ENCODE measurements at regions not wholly inside any gene's neighbourhood (a gene's known extent, or its start where the extent isn't known, plus 50 kb on each side); places are given as distances from the start of the nearest gene placed in this dataset.

GRCh38 chr3:154018100-154018696 lies 103.0 kb upstream of the ARHGEF26 start:
- WGBS, 2 donors: 38% methylated on average over 3 of the region's 3 CpGs
- no peak overlapping the region for H3K4me3 ChIP-seq
- H3K9me3 ChIP-seq: no peaks in the 10 kb centered on the region
- no peaks in the 10 kb centered on the region for H3K36me3 ChIP-seq (replicated peaks in 1 of 2; ENCODE audit: insufficient read depth in 1 of 2, low read depth in 2 of 2)
- ATAC-seq: no peak
- peak in 2 of 4 donors; percentile 11 to 13 for DNase-seq
- H3K27ac ChIP-seq: no peak overlapping the region
- no peak for TF ChIP-seq POLR2A (IDR thresholded peaks at IDR 0.05)
- TF ChIP-seq, protein P1, sequence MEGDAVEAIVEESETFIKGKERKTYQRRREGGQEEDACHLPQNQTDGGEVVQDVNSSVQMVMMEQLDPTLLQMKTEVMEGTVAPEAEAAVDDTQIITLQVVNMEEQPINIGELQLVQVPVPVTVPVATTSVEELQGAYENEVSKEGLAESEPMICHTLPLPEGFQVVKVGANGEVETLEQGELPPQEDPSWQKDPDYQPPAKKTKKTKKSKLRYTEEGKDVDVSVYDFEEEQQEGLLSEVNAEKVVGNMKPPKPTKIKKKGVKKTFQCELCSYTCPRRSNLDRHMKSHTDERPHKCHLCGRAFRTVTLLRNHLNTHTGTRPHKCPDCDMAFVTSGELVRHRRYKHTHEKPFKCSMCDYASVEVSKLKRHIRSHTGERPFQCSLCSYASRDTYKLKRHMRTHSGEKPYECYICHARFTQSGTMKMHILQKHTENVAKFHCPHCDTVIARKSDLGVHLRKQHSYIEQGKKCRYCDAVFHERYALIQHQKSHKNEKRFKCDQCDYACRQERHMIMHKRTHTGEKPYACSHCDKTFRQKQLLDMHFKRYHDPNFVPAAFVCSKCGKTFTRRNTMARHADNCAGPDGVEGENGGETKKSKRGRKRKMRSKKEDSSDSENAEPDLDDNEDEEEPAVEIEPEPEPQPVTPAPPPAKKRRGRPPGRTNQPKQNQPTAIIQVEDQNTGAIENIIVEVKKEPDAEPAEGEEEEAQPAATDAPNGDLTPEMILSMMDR (IDR thresholded peaks at IDR 0.05): peak in 2 of 7 experiments; percentile 11
- peaks cover 7% of the 10 kb centered on the region for H3K4me1 ChIP-seq
- H3K27me3 ChIP-seq: no peaks in the 10 kb centered on the region
- intact Hi-C loops (cut with DNase I): no loop called here

DNA sequence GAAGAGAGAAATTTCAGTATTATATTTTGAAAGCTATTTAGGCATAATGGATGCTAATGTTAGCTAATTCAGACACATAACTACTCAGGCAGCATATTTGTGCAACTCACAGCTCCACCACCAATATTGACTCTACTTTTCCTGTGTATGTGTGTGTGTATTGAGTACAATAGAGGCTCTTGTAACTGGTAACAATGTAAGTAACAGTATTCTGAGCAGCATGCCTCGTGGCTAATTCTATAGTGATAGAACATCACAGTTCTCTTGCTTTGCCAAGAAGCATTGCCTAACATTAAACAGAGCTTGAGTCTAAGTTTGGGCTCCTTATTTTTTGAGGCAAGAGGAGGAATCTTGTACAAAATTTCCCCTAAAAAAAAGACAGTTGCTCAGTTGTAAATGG lies 98.6 kb upstream of the ARHGEF26 start:
- no peak overlapping the region for H3K4me3 ChIP-seq
- DNase-seq: no peak
- TF ChIP-seq, protein P1 (IDR thresholded peaks at IDR 0.05): no peak
- TF ChIP-seq POLR2A (IDR thresholded peaks at IDR 0.05): no peak
- intact Hi-C loops (cut with DNase I): no loop called here
- peaks cover 13% of the 10 kb centered on the region for H3K4me1 ChIP-seq
- peak; percentile 27 for ATAC-seq
- H3K27ac ChIP-seq: peak overlapping the region in 1 of 4 donors; percentile 34
- no peaks in the 10 kb centered on the region for H3K36me3 ChIP-seq (replicated peaks in 1 of 2; ENCODE audit: insufficient read depth in 1 of 2, low read depth in 2 of 2)
- WGBS, 2 donors: 4 to 11% methylated on average over 1 of the region's 1 CpG
- H3K27me3 ChIP-seq: no peaks in the 10 kb centered on the region
- H3K9me3 ChIP-seq: no peaks in the 10 kb centered on the region

GRCh38 chr3:154023148-154023547 lies 98.0 kb upstream of the ARHGEF26 start:
- Histone ChIP-seq H3K36me3 (replicated peaks in 1 of 2; ENCODE audit: insufficient read depth in 1 of 2, low read depth in 2 of 2) (no peaks in the 10 kb centered on the region), H3K9me3 (no peaks in the 10 kb centered on the region), H3K4me3 (no peak overlapping the region), H3K27me3 (no peaks in the 10 kb centered on the region), H3K4me1 (peaks cover 13% of the 10 kb centered on the region), H3K27ac (peak overlapping the region in 1 of 4 donors; percentile 34)
- ATAC-seq (peak; percentile 100), DNase-seq (peak in 1 of 4 donors; percentile 50)
- intact Hi-C loops (cut with DNase I): no loop called here
- no peak for TF ChIP-seq POLR2A (IDR thresholded peaks at IDR 0.05)
- TF ChIP-seq, protein P1 (IDR thresholded peaks at IDR 0.05): peak in 1 of 7 experiments; percentile 4

- ATAC-seq: no peak
- no peak overlapping the region for H3K27ac ChIP-seq
- TF ChIP-seq POLR2A (IDR thresholded peaks at IDR 0.05): no peak
- TF ChIP-seq, protein P1 (IDR thresholded peaks at IDR 0.05): no peak
- WGBS, 2 donors: 85 to 88% methylated on average over 2 of the region's 2 CpGs
- no peaks in the 10 kb centered on the region for H3K36me3 ChIP-seq (replicated peaks in 1 of 2; ENCODE audit: insufficient read depth in 1 of 2, low read depth in 2 of 2)
- peaks cover 13% of the 10 kb centered on the region for H3K4me1 ChIP-seq
- H3K4me3 ChIP-seq: no peak overlapping the region
- no peaks in the 10 kb centered on the region for H3K27me3 ChIP-seq
- H3K9me3 ChIP-seq: no peaks in the 10 kb centered on the region
- DNase-seq: no peak
- intact Hi-C loops (cut with DNase I): no loop called here
Observed at GRCh38 chr3:154025007-154025406, 96.2 kb upstream of the ARHGEF26 start.

GRCh38 chr3:154029926-154030325 lies 91.3 kb upstream of the ARHGEF26 start:
- H3K4me3 ChIP-seq: no peak overlapping the region
- H3K36me3 ChIP-seq (replicated peaks in 1 of 2; ENCODE audit: insufficient read depth in 1 of 2, low read depth in 2 of 2): no peaks in the 10 kb centered on the region
- ATAC-seq: no peak
- H3K27me3 ChIP-seq: no peaks in the 10 kb centered on the region
- H3K27ac ChIP-seq: no peak overlapping the region
- no peaks in the 10 kb centered on the region for H3K9me3 ChIP-seq
- DNase-seq: no peak
- intact Hi-C loops (cut with DNase I): no loop called here
- WGBS, 2 donors: 55 to 62% methylated on average over 4 of the region's 4 CpGs
- H3K4me1 ChIP-seq: no peaks in the 10 kb centered on the region
- TF ChIP-seq POLR2A (IDR thresholded peaks at IDR 0.05): no peak
- TF ChIP-seq, protein P1 (IDR thresholded peaks at IDR 0.05): no peak

Data from body of pancreas (tissue), 4 donors.